ENCODE measurements at regions not wholly inside any gene's neighbourhood (a gene's known extent, or its start where the extent isn't known, plus 50 kb on each side); places are given as distances from the start of the nearest gene placed in this dataset.

GRCh38 chr6:79421707-79422484 lies 115.3 kb downstream of the LCA5 start:
- TF ChIP-seq CTCF (IDR thresholded peaks at IDR 0.05) (no peak), ZBTB33 (IDR thresholded peaks at IDR 0.05; ENCODE audit: borderline replicate concordance, low read depth) (no peak), USF2 (IDR thresholded peaks at IDR 0.05; ENCODE audit: borderline replicate concordance, low read depth, low read length) (no peak), MXI1 (IDR thresholded peaks at IDR 0.05; ENCODE audit: low read depth, low read length) (peak; percentile 71; the same call in 1 of the 2 replicates), NFIC (IDR thresholded peaks at IDR 0.05; ENCODE audit: borderline replicate concordance) (0 out of 2 replicates have a peak, but pooled peaks have one; percentile 16), POLR2AphosphoS5 (IDR thresholded peaks at IDR 0.05; ENCODE audit: low read depth, low read length) (no peak)

All from SK-N-SH (cell line).